ENCODE measurements at regions not wholly inside any gene's neighbourhood (a gene's known extent, or its start where the extent isn't known, plus 50 kb on each side); places are given as distances from the start of the nearest gene placed in this dataset.
A peak's percentile ranks its signal among the peaks of the same experiment; 100 is the strongest.

DNA sequence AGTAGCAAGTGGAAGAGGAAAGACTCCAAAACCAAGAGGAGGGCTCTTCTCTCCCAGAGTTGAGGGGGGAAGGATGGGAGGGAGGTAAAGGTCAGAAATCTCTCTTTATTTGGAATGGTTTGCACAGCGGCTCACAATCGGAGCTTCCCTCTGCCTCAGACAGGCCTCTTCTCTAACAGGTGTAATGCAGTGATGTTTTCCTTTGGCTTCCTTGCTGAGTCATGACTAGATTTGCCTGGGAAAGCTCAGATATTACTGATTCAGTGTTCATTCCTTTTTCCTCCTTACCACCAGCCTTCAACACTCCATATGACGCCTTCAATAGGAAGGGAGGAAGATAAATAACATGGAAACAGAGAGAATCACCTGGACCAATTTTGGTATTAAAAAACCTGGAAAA, 136.6 kb downstream of the RNF152 start:
- Mint-ChIP-seq H3K9me3 (no peaks in the 10 kb centered on the region), H3K36me3 (no peaks in the 10 kb centered on the region), H3K27ac (no peak overlapping the region)
- ATAC-seq (no peak), DNase-seq (ENCODE audit: low spot score in 2 of 2) (no peak)

DNA sequence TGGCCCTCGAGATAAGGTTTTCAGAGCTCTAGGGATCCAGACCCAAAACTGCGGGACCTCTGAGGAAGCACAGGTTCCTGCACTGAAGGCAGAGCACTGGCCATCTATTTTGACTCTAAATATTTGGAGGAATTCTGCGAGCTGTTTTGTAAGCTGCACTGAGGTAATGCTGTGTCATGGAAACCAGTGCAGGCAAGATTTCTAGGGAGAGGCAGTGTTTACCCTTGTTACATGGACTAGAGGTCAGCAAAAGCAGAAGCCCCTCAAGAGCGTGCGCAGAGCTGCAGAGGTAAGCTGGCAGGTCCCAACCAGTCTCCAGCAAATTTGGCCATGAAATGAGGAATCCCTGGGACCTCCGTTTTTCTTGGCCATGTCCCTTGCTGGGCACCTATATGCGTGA, 137.3 kb downstream of the RNF152 start:
- DNase-seq (ENCODE audit: low spot score in 2 of 2), result no peak
- H3K27ac Mint-ChIP-seq, result no peak overlapping the region
- no peaks in the 10 kb centered on the region for H3K9me3 Mint-ChIP-seq
- H3K36me3 Mint-ChIP-seq, result no peaks in the 10 kb centered on the region
- no peak for ATAC-seq

- no peaks in the 10 kb centered on the region for H3K36me3 Mint-ChIP-seq
- H3K27ac Mint-ChIP-seq, result no peak overlapping the region
- ATAC-seq (no peak), DNase-seq (ENCODE audit: low spot score in 2 of 2) (no peak)
- no peaks in the 10 kb centered on the region for H3K9me3 Mint-ChIP-seq
Measured at GRCh38 chr18:61754039-61754583, 138.7 kb downstream of the RNF152 start.

GRCh38 chr18:61753373-61753772, 139.4 kb downstream of the RNF152 start:
- no peak for DNase-seq (ENCODE audit: low spot score in 2 of 2)
- no peaks in the 10 kb centered on the region for H3K36me3 Mint-ChIP-seq
- ATAC-seq, result peak in 1 of 2 donors; percentile 84
- H3K9me3 Mint-ChIP-seq, result no peaks in the 10 kb centered on the region
- no peak overlapping the region for H3K27ac Mint-ChIP-seq

DNA sequence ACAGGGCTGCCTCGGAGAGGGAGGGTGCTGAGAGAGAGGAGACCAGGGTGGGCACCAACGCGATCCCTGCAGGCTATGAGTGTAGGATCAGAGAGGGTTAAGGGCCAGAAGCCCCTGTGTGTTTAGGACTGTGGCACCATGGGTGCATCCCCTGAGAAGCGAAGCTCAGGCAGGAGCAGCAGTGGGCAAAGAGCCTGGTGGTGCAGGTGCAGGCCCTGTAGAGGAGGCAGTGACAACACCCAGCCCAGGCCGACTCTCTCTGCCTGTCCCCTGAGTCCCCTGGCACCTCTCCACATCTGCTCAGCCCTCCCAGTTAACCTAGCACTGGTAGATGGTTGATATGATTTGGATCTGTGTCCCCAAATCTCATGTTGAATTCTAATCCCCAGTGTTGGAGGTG, 139.8 kb downstream of the RNF152 start:
- Mint-ChIP-seq H3K36me3 (no peaks in the 10 kb centered on the region), H3K9me3 (no peaks in the 10 kb centered on the region), H3K27ac (no peak overlapping the region)
- peak in 1 of 2 donors; percentile 41 for ATAC-seq
- DNase-seq (ENCODE audit: low spot score in 2 of 2), result no peak

DNA sequence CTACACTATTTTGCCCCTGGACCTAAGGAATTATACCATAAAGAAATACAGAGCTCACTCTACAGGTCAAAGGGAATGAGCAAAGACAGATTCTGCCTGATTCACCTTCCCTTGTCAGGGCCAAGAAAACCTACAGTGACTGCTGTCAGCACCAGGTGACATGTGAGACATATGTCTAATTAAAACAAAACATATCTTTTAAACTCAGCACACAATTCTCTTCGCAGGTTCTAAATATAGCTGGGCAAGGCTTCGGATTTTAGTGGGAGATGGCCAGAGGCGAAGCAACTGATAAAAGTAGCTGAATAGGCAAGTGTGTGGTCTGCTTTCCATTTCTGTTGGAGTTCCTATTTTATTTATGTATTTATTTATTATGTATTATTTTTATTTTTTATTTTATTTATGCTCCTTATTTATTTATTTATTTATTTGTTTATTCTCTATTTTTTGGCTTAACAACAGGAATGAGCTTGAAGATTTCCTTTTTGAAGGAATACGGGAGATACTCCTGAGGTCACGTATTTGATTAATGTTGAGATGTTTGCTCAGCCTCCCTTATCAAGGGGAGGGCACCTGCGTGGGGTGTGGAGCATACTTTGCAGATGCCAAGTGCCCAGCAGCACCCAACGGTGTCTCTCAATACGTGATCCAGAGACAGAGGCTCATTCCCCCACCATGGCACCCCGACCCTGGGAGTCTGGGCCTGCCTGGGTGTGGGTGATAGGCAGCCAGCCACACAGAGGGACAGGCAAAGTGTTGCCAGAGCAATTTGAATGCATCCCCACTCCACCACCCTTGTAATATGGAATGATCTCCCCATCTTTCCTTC, 141.8 kb downstream of the RNF152 start:
- no peaks in the 10 kb centered on the region for H3K36me3 Mint-ChIP-seq
- H3K9me3 Mint-ChIP-seq, result no peaks in the 10 kb centered on the region
- no peak for DNase-seq (ENCODE audit: low spot score in 2 of 2)
- no peak overlapping the region for H3K27ac Mint-ChIP-seq
- ATAC-seq, result no peak

GRCh38 chr18:61749546-61749945, 143.3 kb downstream of the RNF152 start:
- Mint-ChIP-seq H3K27ac (no peak overlapping the region), H3K36me3 (no peaks in the 10 kb centered on the region), H3K9me3 (no peaks in the 10 kb centered on the region)
- no peak for DNase-seq (ENCODE audit: low spot score in 2 of 2)
- ATAC-seq, result no peak

- H3K36me3 Mint-ChIP-seq, result no peaks in the 10 kb centered on the region
- no peak for ATAC-seq
- no peak overlapping the region for H3K27ac Mint-ChIP-seq
- H3K9me3 Mint-ChIP-seq, result no peaks in the 10 kb centered on the region
- DNase-seq (ENCODE audit: low spot score in 2 of 2), result no peak
Measured at GRCh38 chr18:61749031-61749430, 143.8 kb downstream of the RNF152 start.

DNA sequence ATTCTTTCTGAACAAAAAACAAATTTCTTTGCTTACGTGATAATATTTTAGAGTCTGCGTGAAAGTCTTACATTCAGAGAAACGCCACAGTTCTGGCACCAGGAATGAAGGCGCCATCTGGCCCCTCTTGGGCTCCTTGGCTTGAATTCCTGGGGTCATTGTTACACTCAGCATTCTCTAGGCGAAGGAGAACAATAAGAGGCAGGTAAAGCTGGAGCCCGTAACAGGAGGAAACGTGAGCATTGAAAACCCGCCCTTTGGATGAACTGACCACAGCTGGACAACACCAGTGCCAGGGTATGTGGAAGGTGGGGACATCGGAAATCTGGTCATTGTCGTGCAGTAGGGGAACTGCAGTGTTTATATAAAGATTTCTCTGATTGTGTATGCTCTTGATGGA, 144.8 kb downstream of the RNF152 start:
- H3K27ac Mint-ChIP-seq, result no peak overlapping the region
- no peaks in the 10 kb centered on the region for H3K9me3 Mint-ChIP-seq
- H3K36me3 Mint-ChIP-seq, result no peaks in the 10 kb centered on the region
- DNase-seq (ENCODE audit: low spot score in 2 of 2) (no peak), ATAC-seq (no peak)

DNA sequence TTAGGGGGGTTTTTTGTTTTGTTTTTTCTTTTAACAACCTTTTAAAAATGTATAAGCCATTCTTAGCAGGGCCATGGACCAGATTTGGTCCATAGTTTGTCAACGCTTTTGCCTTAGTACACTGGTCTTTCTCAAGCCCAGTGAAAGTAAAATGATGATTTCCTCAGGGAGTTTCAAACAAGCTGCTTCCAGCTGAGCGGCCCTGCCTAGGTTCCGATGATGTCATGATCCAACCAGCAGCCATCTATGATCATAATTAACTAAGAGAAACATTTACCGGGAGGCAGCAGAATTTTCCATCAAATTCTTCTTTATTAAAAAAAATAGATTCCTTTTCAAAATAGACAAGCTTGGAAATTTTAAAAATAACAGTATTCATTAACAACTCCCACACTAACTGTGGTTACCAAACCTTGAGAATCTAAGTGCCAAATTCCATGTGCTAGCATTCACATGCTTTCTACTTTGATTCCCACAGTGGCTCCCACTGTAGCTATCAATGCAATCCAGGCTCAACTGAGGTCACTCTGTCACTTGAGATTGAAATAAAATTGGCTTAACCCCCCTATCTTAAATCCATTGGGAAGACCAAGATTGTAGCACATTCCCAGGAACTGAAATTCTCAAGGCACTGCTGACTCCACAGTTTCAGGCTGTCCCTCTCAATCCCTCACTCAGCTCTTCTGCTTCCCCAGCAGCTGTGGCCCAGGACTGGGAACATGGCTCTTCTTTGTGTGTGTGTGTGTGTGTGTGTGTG, 148.9 kb downstream of the RNF152 start:
- no peaks in the 10 kb centered on the region for H3K36me3 Mint-ChIP-seq
- no peak for DNase-seq (ENCODE audit: low spot score in 2 of 2)
- no peak for ATAC-seq
- no peaks in the 10 kb centered on the region for H3K9me3 Mint-ChIP-seq
- no peak overlapping the region for H3K27ac Mint-ChIP-seq

DNA sequence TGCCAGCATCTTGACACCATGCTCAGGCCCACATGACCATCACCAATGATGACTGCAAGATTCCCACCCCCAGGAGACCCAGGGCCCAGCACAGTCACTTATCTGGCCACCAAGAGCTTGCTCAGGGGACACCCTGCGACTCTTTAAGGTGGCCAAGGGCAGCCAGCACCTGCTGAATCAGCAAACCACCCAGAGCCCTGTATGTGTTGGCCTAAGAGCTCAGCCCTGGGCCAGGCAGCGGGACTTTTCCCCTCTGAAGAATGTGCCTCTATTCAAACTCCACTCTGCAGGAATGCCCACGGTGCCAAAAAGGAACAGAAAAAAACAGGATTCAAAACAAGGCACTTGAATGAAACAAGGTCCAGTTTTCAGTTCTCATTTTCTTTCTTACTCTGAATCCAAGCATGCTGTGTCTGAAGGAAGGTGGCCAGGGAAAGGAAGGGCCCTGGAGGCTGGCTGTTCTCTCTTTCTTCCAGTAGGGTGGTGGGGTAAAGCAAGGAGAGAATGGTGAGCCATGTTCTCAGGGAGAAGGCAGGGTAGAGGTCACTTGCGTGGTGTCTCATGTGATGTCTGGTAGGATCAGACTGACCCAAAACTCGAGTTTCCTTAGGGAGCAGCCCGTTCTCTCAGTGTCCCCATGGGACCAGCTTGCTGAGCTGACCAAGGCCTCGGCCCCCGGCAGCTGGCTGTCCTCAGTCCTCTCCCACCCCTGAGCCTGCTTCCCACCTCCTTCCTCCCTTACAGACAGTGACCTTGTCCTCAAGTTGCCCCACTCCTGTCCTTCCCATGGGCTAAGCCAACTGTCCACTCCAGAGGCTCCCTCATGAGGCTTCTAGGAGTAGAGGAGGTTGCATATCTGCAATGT, 150.0 kb downstream of the RNF152 start:
- Mint-ChIP-seq H3K36me3 (no peaks in the 10 kb centered on the region), H3K9me3 (no peaks in the 10 kb centered on the region), H3K27ac (no peak overlapping the region)
- ATAC-seq (no peak), DNase-seq (ENCODE audit: low spot score in 2 of 2) (no peak)

GRCh38 chr18:61741881-61742454, 150.8 kb downstream of the RNF152 start:
- no peak overlapping the region for H3K27ac Mint-ChIP-seq
- DNase-seq (ENCODE audit: low spot score in 2 of 2) (no peak), ATAC-seq (no peak)
- no peaks in the 10 kb centered on the region for H3K9me3 Mint-ChIP-seq
- H3K36me3 Mint-ChIP-seq, result no peaks in the 10 kb centered on the region

DNA sequence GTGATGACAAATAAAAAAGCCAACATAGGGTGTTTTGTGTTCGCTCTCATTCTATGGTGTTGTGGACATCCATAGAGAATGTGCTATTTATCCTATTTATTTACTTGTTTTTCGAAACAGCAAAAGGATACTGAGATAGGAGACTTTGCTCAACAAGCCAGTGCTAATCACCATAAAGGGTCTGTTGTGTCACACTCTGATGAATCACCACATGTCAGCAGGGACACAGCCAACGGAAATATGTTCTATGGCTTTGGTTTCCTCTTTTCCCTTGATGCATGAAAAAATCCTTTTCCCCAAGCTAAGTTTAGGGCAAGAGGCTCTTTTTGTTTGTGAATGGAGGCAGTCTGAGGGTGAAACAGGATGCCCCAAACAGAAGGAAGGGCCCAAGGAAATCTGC, 154.3 kb downstream of the RNF152 start:
- H3K36me3 Mint-ChIP-seq, result no peaks in the 10 kb centered on the region
- no peaks in the 10 kb centered on the region for H3K9me3 Mint-ChIP-seq
- no peak for ATAC-seq
- no peak for DNase-seq (ENCODE audit: low spot score in 2 of 2)
- H3K27ac Mint-ChIP-seq, result no peak overlapping the region

DNA sequence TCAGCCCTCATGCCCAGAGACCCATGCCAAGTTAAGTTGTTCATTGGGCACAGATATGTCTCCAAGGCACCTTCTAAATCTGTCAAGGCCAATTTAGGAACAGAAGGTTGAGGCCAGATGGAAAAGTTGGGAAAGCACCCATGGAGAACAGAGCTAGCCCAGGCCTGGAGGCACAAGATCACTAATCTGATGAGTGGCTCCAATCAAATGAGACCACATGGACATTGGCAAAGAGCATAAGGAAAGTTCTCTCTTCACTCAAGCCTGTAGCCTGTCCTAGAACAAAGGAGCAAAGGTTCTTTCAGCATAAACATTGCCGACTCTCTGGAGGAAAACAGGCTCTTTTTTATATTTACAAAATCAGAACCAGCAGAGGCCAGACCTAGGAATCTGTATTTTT, 154.8 kb downstream of the RNF152 start:
- ATAC-seq (no peak), DNase-seq (ENCODE audit: low spot score in 2 of 2) (no peak)
- Mint-ChIP-seq H3K36me3 (no peaks in the 10 kb centered on the region), H3K9me3 (no peaks in the 10 kb centered on the region), H3K27ac (no peak overlapping the region)

DNA sequence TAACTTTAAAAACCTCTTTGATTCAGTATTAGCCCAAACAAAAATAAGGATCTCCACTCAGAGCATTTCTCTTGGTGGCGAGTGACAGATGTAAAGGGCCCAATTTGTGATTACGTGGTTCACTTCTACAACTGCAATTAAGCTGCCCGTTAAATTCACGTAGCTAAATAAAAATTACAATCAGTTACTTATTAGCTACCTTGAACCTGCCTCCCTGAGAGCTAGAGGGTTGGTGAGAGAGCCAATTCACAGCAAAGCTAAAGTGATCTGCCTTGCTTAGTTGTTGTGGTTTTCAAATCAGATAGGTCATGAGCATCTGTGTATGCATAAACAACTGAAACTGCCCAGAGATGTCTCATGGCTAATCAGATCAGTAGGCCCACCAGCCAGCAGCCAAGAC, 156.7 kb downstream of the RNF152 start:
- Mint-ChIP-seq H3K36me3 (no peaks in the 10 kb centered on the region), H3K27ac (no peak overlapping the region), H3K9me3 (no peaks in the 10 kb centered on the region)
- ATAC-seq, result no peak
- DNase-seq (ENCODE audit: low spot score in 2 of 2), result no peak

DNA sequence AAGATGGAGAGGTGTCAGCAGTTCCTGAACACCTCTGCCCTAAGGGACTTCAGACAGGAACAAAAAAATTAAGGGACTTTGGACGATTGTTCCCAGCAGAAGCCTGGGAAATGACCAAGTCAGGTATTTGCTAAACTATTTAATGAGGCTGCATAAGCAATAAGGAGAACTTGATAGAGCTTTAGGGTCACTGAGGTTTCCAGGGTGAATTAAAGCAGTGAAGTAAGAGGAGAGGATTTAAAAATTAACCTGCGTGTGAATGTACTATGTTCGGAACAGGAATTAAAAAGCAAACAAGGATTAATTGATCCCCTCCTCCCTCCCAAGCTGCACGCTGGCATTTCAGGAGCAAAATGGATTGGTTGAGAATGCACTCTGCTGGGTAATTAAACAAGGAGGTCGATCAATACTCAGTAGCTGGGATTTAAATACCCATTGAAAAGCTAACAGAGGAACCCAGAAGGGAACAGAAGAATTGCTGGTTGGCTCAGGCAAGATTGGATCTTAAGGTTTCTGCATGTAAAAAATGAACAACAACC, 157.2 kb downstream of the RNF152 start:
- no peak for DNase-seq (ENCODE audit: low spot score in 2 of 2)
- no peak for ATAC-seq
- Mint-ChIP-seq H3K36me3 (no peaks in the 10 kb centered on the region), H3K27ac (no peak overlapping the region), H3K9me3 (no peaks in the 10 kb centered on the region)
